ENCODE measurements at regions not wholly inside any gene's neighbourhood (a gene's known extent, or its start where the extent isn't known, plus 50 kb on each side); places are given as distances from the start of the nearest gene placed in this dataset.

DNA sequence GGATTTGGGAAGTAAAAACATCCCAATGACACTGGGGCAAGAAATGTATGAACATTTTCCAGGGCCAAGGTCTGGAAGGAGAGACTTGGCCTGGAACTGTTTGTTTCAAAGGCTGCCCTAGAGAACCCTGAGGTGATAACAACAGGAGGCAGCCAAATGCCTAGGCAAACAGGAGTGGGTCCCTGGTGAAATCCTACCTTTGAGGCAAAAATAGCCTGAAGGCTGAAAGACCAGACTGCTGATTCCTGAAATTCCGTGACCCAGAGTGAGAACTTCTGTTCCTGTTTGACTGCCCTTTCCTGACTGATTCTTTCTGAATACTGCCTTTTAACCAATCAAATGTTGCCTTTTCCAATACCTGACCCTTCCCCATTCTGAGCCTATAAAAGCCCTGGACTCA, 196.4 kb downstream of the NSUN3 start:
- peaks cover 8% of the 10 kb centered on the region for H3K27me3 ChIP-seq (ENCODE audit: insufficient read depth, low read length)
- H3K4me2 ChIP-seq (ENCODE audit: low read length) = no peak overlapping the region
- intact Hi-C loops (cut with micrococcal nuclease) = no loop called here
- no peak for ATAC-seq
- H3K9me3 ChIP-seq (ENCODE audit: control insufficient read depth in 1 of 2, insufficient read depth in 1 of 2, low read depth in 1 of 2, low read length in 2 of 2) = no peaks in the 10 kb centered on the region
- ChIA-PET POLR2A (no interaction called here), RAD21 (ENCODE audit: low non-redundant PET in 1 of 2, low total read pairs in 2 of 2, uncharacterized antibody in 2 of 2, unreplicated experiment in 2 of 2) (no interaction called here), CTCF (no interaction called here)
- H3K9ac ChIP-seq (ENCODE audit: low read length) = no peak overlapping the region
- H3K36me3 ChIP-seq (ENCODE audit: control insufficient read depth in 1 of 2, insufficient read depth in 2 of 2, low read length in 2 of 2) = no peaks in the 10 kb centered on the region
- no peak overlapping the region for H3K27ac ChIP-seq (ENCODE audit: low read depth, low read length)
- no peaks in the 10 kb centered on the region for H3K9me2 ChIP-seq (ENCODE audit: insufficient read depth)
- H3K79me2 ChIP-seq (ENCODE audit: insufficient read depth, low read length) = no peaks in the 10 kb centered on the region
- TF ChIP-seq, protein P1, sequence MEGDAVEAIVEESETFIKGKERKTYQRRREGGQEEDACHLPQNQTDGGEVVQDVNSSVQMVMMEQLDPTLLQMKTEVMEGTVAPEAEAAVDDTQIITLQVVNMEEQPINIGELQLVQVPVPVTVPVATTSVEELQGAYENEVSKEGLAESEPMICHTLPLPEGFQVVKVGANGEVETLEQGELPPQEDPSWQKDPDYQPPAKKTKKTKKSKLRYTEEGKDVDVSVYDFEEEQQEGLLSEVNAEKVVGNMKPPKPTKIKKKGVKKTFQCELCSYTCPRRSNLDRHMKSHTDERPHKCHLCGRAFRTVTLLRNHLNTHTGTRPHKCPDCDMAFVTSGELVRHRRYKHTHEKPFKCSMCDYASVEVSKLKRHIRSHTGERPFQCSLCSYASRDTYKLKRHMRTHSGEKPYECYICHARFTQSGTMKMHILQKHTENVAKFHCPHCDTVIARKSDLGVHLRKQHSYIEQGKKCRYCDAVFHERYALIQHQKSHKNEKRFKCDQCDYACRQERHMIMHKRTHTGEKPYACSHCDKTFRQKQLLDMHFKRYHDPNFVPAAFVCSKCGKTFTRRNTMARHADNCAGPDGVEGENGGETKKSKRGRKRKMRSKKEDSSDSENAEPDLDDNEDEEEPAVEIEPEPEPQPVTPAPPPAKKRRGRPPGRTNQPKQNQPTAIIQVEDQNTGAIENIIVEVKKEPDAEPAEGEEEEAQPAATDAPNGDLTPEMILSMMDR (IDR thresholded peaks at IDR 0.05 in 2 of 3, conservative IDR thresholded peaks at IDR 0.05 in 1 of 3; ENCODE audit: borderline replicate concordance in 1 of 3, insufficient read depth in 1 of 3, low read depth in 2 of 3, low read length in 2 of 3) = no peak
- TF ChIP-seq FOSL1 (IDR thresholded peaks at IDR 0.05; ENCODE audit: low read depth) = no peak
- TF ChIP-seq POLR2AphosphoS5 (IDR thresholded peaks at IDR 0.05; ENCODE audit: low read depth, low read length) = no peak
- TF ChIP-seq YY1 (IDR thresholded peaks at IDR 0.05; ENCODE audit: extremely low read depth, insufficient replicate concordance, low read depth, low read length) = no peak
- no peak for TF ChIP-seq EZH2 (IDR thresholded peaks at IDR 0.05)
- no peak for TF ChIP-seq CBX3 (IDR thresholded peaks at IDR 0.05; ENCODE audit: low read depth)
- TF ChIP-seq EZH2phosphoT487 (IDR thresholded peaks at IDR 0.05; ENCODE audit: borderline replicate concordance) = no peak
- no peak for TF ChIP-seq RAD21 (IDR thresholded peaks at IDR 0.05; ENCODE audit: low read depth)
- TF ChIP-seq SP1 (IDR thresholded peaks at IDR 0.05; ENCODE audit: low read depth) = no peak
- no peak for TF ChIP-seq EGR1 (IDR thresholded peaks at IDR 0.05; ENCODE audit: low read depth)
- no peak for TF ChIP-seq REST (IDR thresholded peaks at IDR 0.05; ENCODE audit: low read depth)
- no peak for TF ChIP-seq TCF7L2 (IDR thresholded peaks at IDR 0.05; ENCODE audit: borderline replicate concordance, extremely low read depth, insufficient read depth, insufficient read length)
- TF ChIP-seq ZBTB33 (IDR thresholded peaks at IDR 0.05; ENCODE audit: extremely low read depth, insufficient replicate concordance, low read length) = no peak
- no peak for TF ChIP-seq JUND (IDR thresholded peaks at IDR 0.05)
- TF ChIP-seq, protein P2, sequence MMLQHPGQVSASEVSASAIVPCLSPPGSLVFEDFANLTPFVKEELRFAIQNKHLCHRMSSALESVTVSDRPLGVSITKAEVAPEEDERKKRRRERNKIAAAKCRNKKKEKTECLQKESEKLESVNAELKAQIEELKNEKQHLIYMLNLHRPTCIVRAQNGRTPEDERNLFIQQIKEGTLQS (IDR thresholded peaks at IDR 0.05) = no peak
- no peak for TF ChIP-seq ELF1 (IDR thresholded peaks at IDR 0.05; ENCODE audit: borderline replicate concordance, low read depth)
- TF ChIP-seq ZNF274 (IDR thresholded peaks at IDR 0.05; ENCODE audit: low read depth, low read length) = no peak
- no peak for TF ChIP-seq POLR2A (IDR thresholded peaks at IDR 0.05; ENCODE audit: borderline replicate concordance, extremely low read depth, insufficient read depth, insufficient read length)
- TF ChIP-seq, protein P3, sequence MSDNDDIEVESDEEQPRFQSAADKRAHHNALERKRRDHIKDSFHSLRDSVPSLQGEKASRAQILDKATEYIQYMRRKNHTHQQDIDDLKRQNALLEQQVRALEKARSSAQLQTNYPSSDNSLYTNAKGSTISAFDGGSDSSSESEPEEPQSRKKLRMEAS (IDR thresholded peaks at IDR 0.05) = no peak
- no peak for TF ChIP-seq CEBPB (IDR thresholded peaks at IDR 0.05; ENCODE audit: low read depth)
- no peak for DNase-seq (ENCODE audit: low read depth, low spot score)
- H3K4me1 ChIP-seq (ENCODE audit: control insufficient read depth in 1 of 2, insufficient read depth in 2 of 2, low read length in 2 of 2) = no peaks in the 10 kb centered on the region
- H4K20me1 ChIP-seq (ENCODE audit: insufficient read depth) = no peaks in the 10 kb centered on the region
- H2AFZ ChIP-seq (ENCODE audit: low read depth, low read length, poor library complexity, severe bottlenecking) = no peak overlapping the region
- no TSS peak for BruUV-seq (replicated peaks)
- H3K4me3 ChIP-seq (replicated peaks in 1 of 2; ENCODE audit: low read depth in 1 of 2, low read length in 2 of 2) = no peak overlapping the region
